IMR-90 (cell line): ENCODE measurements at regions not wholly inside any gene's neighbourhood (a gene's known extent, or its start where the extent isn't known, plus 50 kb on each side); places are given as distances from the start of the nearest gene placed in this dataset.

ENCODE experiments used
- ATAC-seq: fragments of 200-7000 bp; cut with Tn5 transposase; 2 replicates; pipeline ENCODE4 v1.9.1; 2020; ENCODE audit warnings: low read depth, mild to moderate bottlenecking, moderate library complexity
- BruUV-seq: library from RNA; stranded (reverse); fragments of 400-500 nt; replicated peaks from 2 replicates; lab custom pipeline; 2021; lab: Mats Ljungman, UMichigan
- CTCF ChIA-PET: fragments of 300-600 bp; formaldehyde crosslinking; extraction: SDS; loops from one replicate; lab custom pipeline; 2021; ENCODE audit warnings: antibody characterized with exemption; lab: Yijun Ruan, JAX
- POLR2A ChIA-PET: fragments of 300-600 bp; sonication (Branson Sonifier 250); formaldehyde crosslinking; loops from one replicate; lab custom pipeline; 2022; ENCODE audit warnings: antibody characterized with exemption; ENCODE audit not compliant: unreplicated experiment; lab: Charles Lee
- DNase-seq: peaks from one replicate; pipeline ENCODE4 v3.0.0; 2013
- H2AFZ ChIP-seq: replicated peaks from 2 replicates; pipeline ENCODE3; 2013; ENCODE audit warnings: low read length, mild to moderate bottlenecking; ENCODE audit not compliant: poor library complexity
- H2AK5ac ChIP-seq: 2 replicates; pipeline ENCODE4 v1.6.1; 2013; ENCODE audit warnings: low read depth, low read length, inconsistent platforms
- H2AK9ac ChIP-seq: replicated peaks from 2 replicates; pipeline ENCODE3; 2013; ENCODE audit warnings: mild to moderate bottlenecking, low read depth, low read length, moderate library complexity; ENCODE audit not compliant: poor library complexity
- H2BK120ac ChIP-seq: 2 replicates; pipeline ENCODE4 v1.6.1; 2013; ENCODE audit warnings: low read depth, low read length, inconsistent platforms
- H2BK15ac ChIP-seq: 3 replicates; pipeline ENCODE4 v1.6.1; 2013; ENCODE audit warnings: low read depth, low read length, inconsistent platforms
- H2BK20ac ChIP-seq: 2 replicates; pipeline ENCODE4 v1.6.1; 2013; ENCODE audit warnings: low read depth, mild to moderate bottlenecking, inconsistent platforms, low read length, moderate library complexity
- H2BK5ac ChIP-seq: 2 replicates; pipeline ENCODE4 v1.6.1; 2013; ENCODE audit warnings: mild to moderate bottlenecking, low read depth, low read length, inconsistent platforms; ENCODE audit not compliant: poor library complexity, severe bottlenecking
- H3K14ac ChIP-seq: replicated peaks from 2 replicates; pipeline ENCODE4 v1.6.1; 2013; ENCODE audit warnings: low read depth, low read length, inconsistent platforms
- H3K18ac ChIP-seq: 2 replicates; pipeline ENCODE4 v1.6.1; 2013; ENCODE audit warnings: low read depth, low read length, control low read depth
- H3K23ac ChIP-seq: 2 replicates; pipeline ENCODE4 v1.6.1; 2013; ENCODE audit warnings: low read depth, low read length, inconsistent platforms
- H3K27ac ChIP-seq: 2 replicates; pipeline ENCODE4 v1.5.1; 2013; ENCODE audit warnings: mild to moderate bottlenecking, control low read depth, low read length; ENCODE audit not compliant: insufficient read depth
- H3K27me3 ChIP-seq: 2 replicates; pipeline ENCODE4 v1.6.1; 2013; ENCODE audit warnings: low read length; ENCODE audit not compliant: control insufficient read depth, insufficient read depth
- H3K36me3 ChIP-seq: 2 replicates; pipeline ENCODE4 v1.6.1; 2013; ENCODE audit warnings: low read length, mixed read lengths; ENCODE audit not compliant: control insufficient read depth, insufficient read depth
- H3K4ac ChIP-seq: 2 replicates; pipeline ENCODE4 v1.6.1; 2013; ENCODE audit warnings: low read depth, low read length, inconsistent platforms
- H3K4me1 ChIP-seq: 2 replicates; pipeline ENCODE4 v1.6.1; 2013; ENCODE audit warnings: low read length, mixed read lengths; ENCODE audit not compliant: control insufficient read depth, insufficient read depth
- H3K4me2 ChIP-seq: 2 replicates; pipeline ENCODE4 v1.6.1; 2013; ENCODE audit warnings: low read depth, mild to moderate bottlenecking, control low read depth, low read length, moderate library complexity
- H3K4me3 ChIP-seq: 2 replicates; pipeline ENCODE4 v1.5.1; 2013; ENCODE audit warnings: low read depth, mild to moderate bottlenecking, control low read depth, low read length, moderate library complexity; ENCODE audit not compliant: insufficient read depth
- H3K56ac ChIP-seq: 2 replicates; pipeline ENCODE4 v1.6.1; 2013; ENCODE audit warnings: low read length, inconsistent platforms; ENCODE audit not compliant: insufficient read depth; ENCODE audit errors: extremely low read depth
- H3K79me1 ChIP-seq, 2 experiments: 2 replicates each; pipeline ENCODE4 v1.6.1; 2013; ENCODE audit warnings: low read length in 2 of 2, inconsistent platforms in 1 of 2, low read depth in 1 of 2
- H3K9ac ChIP-seq: 2 replicates; pipeline ENCODE4 v1.6.1; 2013; ENCODE audit warnings: low read depth, low read length, control low read depth
- H3K9me1 ChIP-seq: 2 replicates; pipeline ENCODE4 v1.6.1; 2013; ENCODE audit warnings: low read length, inconsistent platforms; ENCODE audit not compliant: insufficient read depth
- H3K9me3 ChIP-seq: 2 replicates; pipeline ENCODE4 v1.6.1; 2013; ENCODE audit warnings: low read length; ENCODE audit not compliant: control insufficient read depth, insufficient read depth
- H4K20me1 ChIP-seq: 2 replicates; pipeline ENCODE4 v1.6.1; 2013; ENCODE audit warnings: low read length, inconsistent platforms; ENCODE audit not compliant: insufficient read depth
- H4K5ac ChIP-seq: 2 replicates; pipeline ENCODE4 v1.6.1; 2013; ENCODE audit warnings: mild to moderate bottlenecking, low read depth, low read length, control low read depth
- H4K8ac ChIP-seq, 2 experiments: 2 replicates each; pipeline ENCODE4 v1.6.1; 2013; ENCODE audit warnings: low read depth in 2 of 2, low read length in 2 of 2, control low read depth in 1 of 2, inconsistent platforms in 1 of 2
- H4K91ac ChIP-seq: 2 replicates; pipeline ENCODE4 v1.6.1; 2013; ENCODE audit warnings: low read depth, low read length, inconsistent platforms; ENCODE audit not compliant: insufficient read depth
- BHLHE40 ChIP-seq: fragments of 150-350 bp; IDR thresholded peaks from 2 replicates; pipeline ENCODE4 v1.6.1; 2016; ENCODE audit warnings: mild to moderate bottlenecking, low read depth, low read length
- CEBPB ChIP-seq: IDR thresholded peaks from 2 replicates; pipeline ENCODE4 v1.6.1; 2012; ENCODE audit warnings: low read depth, low read length, improper control_type of control experiment
- FOS ChIP-seq: fragments of 150-350 bp; IDR thresholded peaks from 2 replicates; pipeline ENCODE4 v1.6.1; 2016; ENCODE audit warnings: low read depth, low read length
- MXI1 ChIP-seq: IDR thresholded peaks from 2 replicates; pipeline ENCODE4 v1.6.1; 2012; ENCODE audit warnings: low read depth, mild to moderate bottlenecking, low read length, moderate library complexity, borderline replicate concordance
- RFX5 ChIP-seq: IDR thresholded peaks from 2 replicates; pipeline ENCODE4 v1.8.0; 2012; ENCODE audit warnings: low read depth, mild to moderate bottlenecking, low read length, moderate library complexity
- SMC3 ChIP-seq: fragments of 150-350 bp; IDR thresholded peaks from 2 replicates; pipeline ENCODE4 v1.6.1; 2016; ENCODE audit warnings: low read depth, mild to moderate bottlenecking, antibody characterized with exemption, low read length, moderate library complexity
- WGBS, 2 experiments: methylation state at CpG; one replicate each; pipeline versions ENCODE4 v1.1.5 to v1.1.7; 2013; ENCODE audit warnings: missing lambda C conversion rate in 2 of 2; ENCODE audit not compliant: insufficient read length in 1 of 2; ENCODE audit errors: extremely low coverage in 2 of 2; 5-methylcytosine and 5-hydroxymethylcytosine counted together
- dilution Hi-C: fragments of 300-500 bp; cut with HindIII; formaldehyde crosslinking; loops from one replicate; pipeline ENCODE4 v1.14.3; 2018; ENCODE audit warnings: low sequenced_read_pairs; ENCODE audit not compliant: unreplicated experiment
- in situ Hi-C: fragments of 300-500 bp; cut with MboI; formaldehyde crosslinking; loops from 3 replicates; pipeline ENCODE4 v1.14.3; 2019; ENCODE audit warnings: low sequenced_read_pairs, inconsistent platforms, mixed read lengths
- intact Hi-C: fragments of 100-400 bp; cut with micrococcal nuclease; formaldehyde crosslinking; loops from 2 replicates; pipeline ENCODE4 v1.10.0; 2022
- TF ChIP-seq, protein P1 (sequence below): conservative IDR thresholded peaks from 2 replicates; pipeline ENCODE4 v1.5.1; 2012; ENCODE audit warnings: mild to moderate bottlenecking, low read depth, low read length, improper control_type of control experiment
- TF ChIP-seq, protein P2 (sequence below): fragments of 150-350 bp; IDR thresholded peaks from 2 replicates; pipeline ENCODE4 v1.6.1; 2017; ENCODE audit warnings: mild to moderate bottlenecking, antibody characterized with exemption, low read length, low read depth

DNA sequence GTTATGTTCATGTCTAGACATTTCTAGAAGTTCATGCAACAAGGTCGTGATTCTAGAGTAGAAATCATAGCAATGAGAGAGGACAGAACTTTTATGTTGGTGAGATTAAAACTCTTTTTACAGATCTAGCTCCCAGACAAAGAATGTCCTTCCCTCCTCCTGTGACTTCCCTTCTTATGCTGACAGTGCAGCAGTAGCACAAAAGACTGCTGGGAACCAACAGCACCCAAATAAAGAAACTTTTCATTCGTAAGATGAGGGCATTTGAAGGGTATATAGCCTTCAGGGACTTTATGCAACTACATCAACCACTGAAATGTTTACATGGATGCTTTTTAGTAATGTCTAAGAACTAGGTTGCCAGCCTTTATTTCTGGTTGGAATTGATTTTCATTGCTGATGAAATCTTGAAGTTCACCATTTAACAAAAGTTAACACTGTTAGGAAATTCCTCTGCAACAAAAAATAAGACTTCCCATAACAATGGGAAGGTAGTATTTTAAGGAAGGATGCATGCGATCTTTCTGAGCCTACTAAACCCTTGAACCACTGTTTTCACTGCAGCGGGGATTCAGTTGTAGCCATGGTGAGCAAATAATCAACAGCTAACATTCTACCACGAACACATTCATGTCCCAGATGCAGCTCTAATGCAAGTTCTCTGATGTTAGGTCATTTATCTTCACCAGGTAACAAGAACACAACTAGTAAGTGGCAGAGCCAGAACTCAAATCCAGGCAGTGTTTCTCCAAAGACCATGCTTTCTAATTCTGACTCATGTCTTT, 672.8 kb downstream of the PTPRC start:
- intact Hi-C loops, result loop anchor here (10.0 kb wide), 1 partner anchor 243 kb away; no protein-coding TSS in a partner anchor
- TF ChIP-seq FOS, result no peak
- TF ChIP-seq CEBPB, result no peak
- no peak for TF ChIP-seq BHLHE40
- TF ChIP-seq, protein P1, sequence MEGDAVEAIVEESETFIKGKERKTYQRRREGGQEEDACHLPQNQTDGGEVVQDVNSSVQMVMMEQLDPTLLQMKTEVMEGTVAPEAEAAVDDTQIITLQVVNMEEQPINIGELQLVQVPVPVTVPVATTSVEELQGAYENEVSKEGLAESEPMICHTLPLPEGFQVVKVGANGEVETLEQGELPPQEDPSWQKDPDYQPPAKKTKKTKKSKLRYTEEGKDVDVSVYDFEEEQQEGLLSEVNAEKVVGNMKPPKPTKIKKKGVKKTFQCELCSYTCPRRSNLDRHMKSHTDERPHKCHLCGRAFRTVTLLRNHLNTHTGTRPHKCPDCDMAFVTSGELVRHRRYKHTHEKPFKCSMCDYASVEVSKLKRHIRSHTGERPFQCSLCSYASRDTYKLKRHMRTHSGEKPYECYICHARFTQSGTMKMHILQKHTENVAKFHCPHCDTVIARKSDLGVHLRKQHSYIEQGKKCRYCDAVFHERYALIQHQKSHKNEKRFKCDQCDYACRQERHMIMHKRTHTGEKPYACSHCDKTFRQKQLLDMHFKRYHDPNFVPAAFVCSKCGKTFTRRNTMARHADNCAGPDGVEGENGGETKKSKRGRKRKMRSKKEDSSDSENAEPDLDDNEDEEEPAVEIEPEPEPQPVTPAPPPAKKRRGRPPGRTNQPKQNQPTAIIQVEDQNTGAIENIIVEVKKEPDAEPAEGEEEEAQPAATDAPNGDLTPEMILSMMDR, result no peak
- no peak for TF ChIP-seq RFX5
- TF ChIP-seq SMC3, result no peak
- TF ChIP-seq, protein P2, sequence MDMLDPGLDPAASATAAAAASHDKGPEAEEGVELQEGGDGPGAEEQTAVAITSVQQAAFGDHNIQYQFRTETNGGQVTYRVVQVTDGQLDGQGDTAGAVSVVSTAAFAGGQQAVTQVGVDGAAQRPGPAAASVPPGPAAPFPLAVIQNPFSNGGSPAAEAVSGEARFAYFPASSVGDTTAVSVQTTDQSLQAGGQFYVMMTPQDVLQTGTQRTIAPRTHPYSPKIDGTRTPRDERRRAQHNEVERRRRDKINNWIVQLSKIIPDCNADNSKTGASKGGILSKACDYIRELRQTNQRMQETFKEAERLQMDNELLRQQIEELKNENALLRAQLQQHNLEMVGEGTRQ, result no peak
- no peak for TF ChIP-seq MXI1

More for the DNA sequence above, 672.8 kb downstream of the PTPRC start:
- H3K27me3 ChIP-seq, result no peaks in the 10 kb centered on the region
- no peak overlapping the region for H3K27ac ChIP-seq
- H3K79me1 ChIP-seq, result no peaks in the 10 kb centered on the region
- no peak overlapping the region for H4K8ac ChIP-seq
- H2AK9ac ChIP-seq, result no peak overlapping the region
- H3K4me3 ChIP-seq, result no peak overlapping the region
- no peak overlapping the region for H3K4me2 ChIP-seq
- no peak overlapping the region for H4K5ac ChIP-seq
- H3K18ac ChIP-seq, result no peak overlapping the region
- ChIA-PET POLR2A (no interaction called here), CTCF (no interaction called here)
- H2AFZ ChIP-seq, result no peak overlapping the region
- no peak overlapping the region for H2BK120ac ChIP-seq
- BruUV-seq, result no TSS peak
- no peaks in the 10 kb centered on the region for H4K20me1 ChIP-seq
- no peak overlapping the region for H2AK5ac ChIP-seq
- H4K91ac ChIP-seq, result no peak overlapping the region
- H3K4me1 ChIP-seq, result no peaks in the 10 kb centered on the region
- H3K9me1 ChIP-seq, result no peaks in the 10 kb centered on the region
- no peak overlapping the region for H3K14ac ChIP-seq
- H3K9ac ChIP-seq, result no peak overlapping the region
- no peak overlapping the region for H3K4ac ChIP-seq
- dilution Hi-C loops, result no loop called here
- WGBS, 2 experiments, result no CpG with 5 or more reads among the region's 5 CpGs
- no peak for DNase-seq
- H2BK15ac ChIP-seq, result no peak overlapping the region
- no peak overlapping the region for H2BK5ac ChIP-seq
- no peak overlapping the region for H3K23ac ChIP-seq
- in situ Hi-C loops, result no loop called here
- no peak overlapping the region for H2BK20ac ChIP-seq
- no peak overlapping the region for H3K56ac ChIP-seq
- ATAC-seq, result no peak
- H3K36me3 ChIP-seq, result no peaks in the 10 kb centered on the region
- H3K9me3 ChIP-seq, result no peaks in the 10 kb centered on the region
